ENCODE measurements at regions not wholly inside any gene's neighbourhood (a gene's known extent, or its start where the extent isn't known, plus 50 kb on each side); places are given as distances from the start of the nearest gene placed in this dataset.

DNA sequence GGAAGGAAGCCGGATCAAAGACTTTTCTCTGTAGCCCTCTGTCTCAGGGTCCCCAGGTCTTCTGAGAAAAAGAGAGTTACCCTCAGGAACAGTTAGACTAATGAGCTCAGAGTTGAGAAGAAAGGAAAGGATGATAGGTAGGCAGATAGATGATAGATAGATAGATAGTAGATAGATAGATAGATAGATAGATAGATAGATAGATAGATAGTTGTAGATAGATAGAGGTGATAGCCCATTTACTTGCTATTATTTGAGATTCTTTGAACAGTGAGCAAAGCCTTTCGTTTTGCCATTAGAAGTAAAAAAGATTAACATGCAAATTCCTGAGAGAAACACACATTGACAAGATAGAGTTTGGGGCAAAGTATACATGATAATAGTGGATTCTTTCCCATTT is 86.9 kb upstream of the KIT start:
- TF ChIP-seq, protein P1, sequence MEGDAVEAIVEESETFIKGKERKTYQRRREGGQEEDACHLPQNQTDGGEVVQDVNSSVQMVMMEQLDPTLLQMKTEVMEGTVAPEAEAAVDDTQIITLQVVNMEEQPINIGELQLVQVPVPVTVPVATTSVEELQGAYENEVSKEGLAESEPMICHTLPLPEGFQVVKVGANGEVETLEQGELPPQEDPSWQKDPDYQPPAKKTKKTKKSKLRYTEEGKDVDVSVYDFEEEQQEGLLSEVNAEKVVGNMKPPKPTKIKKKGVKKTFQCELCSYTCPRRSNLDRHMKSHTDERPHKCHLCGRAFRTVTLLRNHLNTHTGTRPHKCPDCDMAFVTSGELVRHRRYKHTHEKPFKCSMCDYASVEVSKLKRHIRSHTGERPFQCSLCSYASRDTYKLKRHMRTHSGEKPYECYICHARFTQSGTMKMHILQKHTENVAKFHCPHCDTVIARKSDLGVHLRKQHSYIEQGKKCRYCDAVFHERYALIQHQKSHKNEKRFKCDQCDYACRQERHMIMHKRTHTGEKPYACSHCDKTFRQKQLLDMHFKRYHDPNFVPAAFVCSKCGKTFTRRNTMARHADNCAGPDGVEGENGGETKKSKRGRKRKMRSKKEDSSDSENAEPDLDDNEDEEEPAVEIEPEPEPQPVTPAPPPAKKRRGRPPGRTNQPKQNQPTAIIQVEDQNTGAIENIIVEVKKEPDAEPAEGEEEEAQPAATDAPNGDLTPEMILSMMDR (IDR thresholded peaks at IDR 0.05), result no peak
- TF ChIP-seq EZH2 (IDR thresholded peaks at IDR 0.05) (no peak), EZH2phosphoT487 (IDR thresholded peaks at IDR 0.05) (no peak)

Data from neural progenitor cell (in vitro differentiated cells).